CD14-positive monocyte (primary cell): ENCODE measurements at regions not wholly inside any gene's neighbourhood (a gene's known extent, or its start where the extent isn't known, plus 50 kb on each side); places are given as distances from the start of the nearest gene placed in this dataset.

Experiments
- DNase-seq, 3 donors: peaks; one replicate each; pipeline ENCODE4 v3.0.0-alpha.2; 2011 to 2022
- H2AFZ ChIP-seq: 2 replicates; pipeline ENCODE4 v1.6.0; 2012; ENCODE audit warnings: mild to moderate bottlenecking, low read depth, low read length, inconsistent platforms; ENCODE audit not compliant: insufficient read depth, poor library complexity, severe bottlenecking
- H3K27ac ChIP-seq, 2 donors: 1 replicate in 1 of 2; 2 replicates in 1 of 2; pipeline ENCODE4 v1.5.1; 2012 to 2013; ENCODE audit warnings: low read length in 2 of 2, control low read depth in 1 of 2, inconsistent platforms in 1 of 2, low read depth in 1 of 2, mild to moderate bottlenecking in 1 of 2
- H3K27me3 ChIP-seq, 2 donors: one replicate each; pipeline versions ENCODE4 v1.6.0 to v1.6.1; 2011 to 2013; ENCODE audit warnings: low read length in 2 of 2; ENCODE audit not compliant: control insufficient read depth in 2 of 2, insufficient read depth in 2 of 2
- H3K36me3 ChIP-seq, 2 donors: replicated peaks in 1 of 2; 1 replicate in 1 of 2; 2 replicates in 1 of 2; pipeline versions ENCODE4 v1.5.1 to v1.6.1; 2012 to 2013; ENCODE audit warnings: low read length in 2 of 2, control low read depth in 1 of 2, inconsistent platforms in 1 of 2, mild to moderate bottlenecking in 1 of 2; ENCODE audit not compliant: insufficient read depth in 2 of 2, control insufficient read depth in 1 of 2
- H3K4me1 ChIP-seq, 2 donors: 1 replicate in 1 of 2; 2 replicates in 1 of 2; pipeline versions ENCODE4 v1.5.1 to v1.6.1; 2012 to 2013; ENCODE audit warnings: low read length in 2 of 2, control low read depth in 1 of 2, inconsistent platforms in 1 of 2, mild to moderate bottlenecking in 1 of 2, moderate library complexity in 1 of 2; ENCODE audit not compliant: insufficient read depth in 2 of 2, control insufficient read depth in 1 of 2
- H3K4me2 ChIP-seq: replicated peaks from 2 replicates; pipeline ENCODE3; 2012; ENCODE audit warnings: low read length, moderate library complexity, mild to moderate bottlenecking; ENCODE audit not compliant: poor library complexity, severe bottlenecking; ENCODE audit errors: extremely low read depth
- H3K4me3 ChIP-seq, 3 experiments: fragments of 200-600 bp in 1 of 3; sonication (generic) in 1 of 3; replicated peaks in 1 of 3; 1 replicate in 2 of 3; 2 replicates in 1 of 3; pipeline ENCODE4 v1.5.1; 2011 to 2013; ENCODE audit warnings: low read length in 3 of 3, mild to moderate bottlenecking in 3 of 3, control low read depth in 2 of 3, low read depth in 2 of 3, inconsistent platforms in 1 of 3, moderate library complexity in 1 of 3
- H3K79me2 ChIP-seq: 2 replicates; pipeline ENCODE4 v1.6.0; 2012; ENCODE audit warnings: mild to moderate bottlenecking, control low read depth, inconsistent platforms, low read length, moderate library complexity; ENCODE audit not compliant: insufficient read depth
- H3K9ac ChIP-seq: 2 replicates; pipeline ENCODE4 v1.6.0; 2017; ENCODE audit warnings: low read length, mild to moderate bottlenecking; ENCODE audit not compliant: insufficient read depth, poor library complexity, severe bottlenecking
- H3K9me3 ChIP-seq, 2 donors: replicated peaks in 1 of 2; 1 replicate in 1 of 2; 2 replicates in 1 of 2; pipeline versions ENCODE4 v1.5.1 to v1.6.1; 2012 to 2013; ENCODE audit warnings: low read length in 2 of 2, control low read depth in 1 of 2; ENCODE audit not compliant: control insufficient read depth in 1 of 2, insufficient read depth in 1 of 2
- H4K20me1 ChIP-seq: 2 replicates; pipeline ENCODE4 v1.6.0; 2012; ENCODE audit warnings: mild to moderate bottlenecking, low read length, control low read depth, moderate library complexity; ENCODE audit not compliant: insufficient read depth
- H3K27ac Mint-ChIP-seq, 7 donors: one replicate each; pipeline ENCODE4 v1.8.0; 2020; ENCODE audit warnings: mild to moderate bottlenecking in 7 of 7, mixed read lengths in 7 of 7, moderate library complexity in 6 of 7, inconsistent platforms in 2 of 7
- H3K27me3 Mint-ChIP-seq, 3 donors: one replicate each; pipeline ENCODE4 v1.8.0; 2021 to 2022; ENCODE audit warnings: low read depth in 3 of 3, mild to moderate bottlenecking in 3 of 3, mixed read lengths in 3 of 3, moderate library complexity in 3 of 3, inconsistent platforms in 1 of 3
- H3K36me3 Mint-ChIP-seq, 2 donors: one replicate each; pipeline ENCODE4 v1.8.0; 2020; ENCODE audit warnings: mixed read lengths in 2 of 2, inconsistent platforms in 1 of 2, mild to moderate bottlenecking in 1 of 2
- H3K4me1 Mint-ChIP-seq: one replicate; pipeline ENCODE4 v1.8.0; 2020; ENCODE audit warnings: mild to moderate bottlenecking, mixed read lengths
- H3K4me3 Mint-ChIP-seq, 2 donors: one replicate each; pipeline ENCODE4 v1.8.0; 2020; ENCODE audit warnings: mild to moderate bottlenecking in 2 of 2, mixed read lengths in 2 of 2, moderate library complexity in 1 of 2
- H3K9me3 Mint-ChIP-seq, 7 donors: one replicate each; pipeline ENCODE4 v1.8.0; 2020 to 2022; ENCODE audit warnings: mixed read lengths in 7 of 7, mild to moderate bottlenecking in 6 of 7, moderate library complexity in 6 of 7, inconsistent platforms in 2 of 7
- CTCF ChIP-seq: fragments of 200-600 bp; IDR thresholded peaks from one replicate; pipeline ENCODE4 v1.8.0; 2022; ENCODE audit warnings: antibody characterized with exemption, mild to moderate bottlenecking
- WGBS: methylation state at CpG from one replicate; pipeline ENCODE4 v1.1.5; 2013; ENCODE audit warnings: missing lambda C conversion rate; ENCODE audit not compliant: insufficient coverage; 5-methylcytosine and 5-hydroxymethylcytosine counted together
- intact Hi-C, 2 donors: fragments of 100-400 bp; cut with micrococcal nuclease; formaldehyde crosslinking; loops; one replicate each; pipeline versions ENCODE4 v1.15.0 to v1.15.1; 2023

GRCh38 chr1:69070660-69071373 lies 496.9 kb upstream of the LRRC7 start:
- peaks cover 12 to 18% of the 10 kb centered on the region in 2 donors for H3K9me3 ChIP-seq
- Mint-ChIP-seq H3K4me3 (no peak overlapping the region), H3K9me3 (peaks cover 7 to 23% (median 14%) of the 10 kb centered on the region in 7 donors), H3K36me3 (no peaks in the 10 kb centered on the region), H3K4me1 (no peaks in the 10 kb centered on the region), H3K27ac (no peak overlapping the region), H3K27me3 (peaks cover 0 to 2% (median 2%) of the 10 kb centered on the region in 3 donors)
- H2AFZ ChIP-seq = no peak overlapping the region
- no peak for DNase-seq
- H3K27ac ChIP-seq = no peak overlapping the region
- H3K79me2 ChIP-seq = no peaks in the 10 kb centered on the region
- H3K4me2 ChIP-seq = no peak overlapping the region
- intact Hi-C loops = no loop called here
- H3K9ac ChIP-seq = no peak overlapping the region
- no peaks in the 10 kb centered on the region for H3K4me1 ChIP-seq
- H3K4me3 ChIP-seq = no peak overlapping the region
- 79% methylated on average over 2 of the region's 7 CpGs for WGBS
- H4K20me1 ChIP-seq = no peaks in the 10 kb centered on the region
- H3K36me3 ChIP-seq = no peaks in the 10 kb centered on the region
- no peaks in the 10 kb centered on the region for H3K27me3 ChIP-seq
- no peak for TF ChIP-seq CTCF

GRCh38 chr1:69073176-69073575 lies 494.5 kb upstream of the LRRC7 start:
- peaks cover 6 to 15% (median 13%) of the 10 kb centered on the region in 7 donors for H3K9me3 Mint-ChIP-seq
- H4K20me1 ChIP-seq = no peaks in the 10 kb centered on the region
- no peaks in the 10 kb centered on the region for H3K27me3 ChIP-seq
- H3K4me1 ChIP-seq = no peaks in the 10 kb centered on the region
- no peak overlapping the region for H3K27ac Mint-ChIP-seq
- no peak overlapping the region for H3K4me2 ChIP-seq
- H3K36me3 ChIP-seq = no peaks in the 10 kb centered on the region
- DNase-seq = no peak
- H3K27ac ChIP-seq = no peak overlapping the region
- peaks cover 0 to 2% (median 2%) of the 10 kb centered on the region in 3 donors for H3K27me3 Mint-ChIP-seq
- intact Hi-C loops = no loop called here
- H3K4me3 Mint-ChIP-seq = no peak overlapping the region
- H3K79me2 ChIP-seq = no peaks in the 10 kb centered on the region
- H2AFZ ChIP-seq = no peak overlapping the region
- WGBS = 89% methylated on average over 2 of the region's 2 CpGs
- no peak overlapping the region for H3K9ac ChIP-seq
- no peak for TF ChIP-seq CTCF
- H3K9me3 ChIP-seq = peaks cover 12 to 18% of the 10 kb centered on the region in 2 donors
- no peaks in the 10 kb centered on the region for H3K4me1 Mint-ChIP-seq
- no peaks in the 10 kb centered on the region for H3K36me3 Mint-ChIP-seq
- H3K4me3 ChIP-seq = no peak overlapping the region
